Upper lobe of right lung (tissue), 1 donor: ENCODE measurements at regions not wholly inside any gene's neighbourhood (a gene's known extent, or its start where the extent isn't known, plus 50 kb on each side); places are given as distances from the start of the nearest gene placed in this dataset.

ENCODE experiments used
- ATAC-seq: fragments of 200-7000 bp; cut with Tn5 transposase; one replicate; pipeline ENCODE4 v1.9.1; 2020; ENCODE audit warnings: mild to moderate bottlenecking, moderate library complexity
- DNase-seq: peaks from one replicate; pipeline ENCODE4 v3.0.0-alpha.2; 2020
- H3K27ac ChIP-seq: fragments of 200-600 bp; one replicate; pipeline ENCODE4 v1.8.0; 2022
- H3K27me3 ChIP-seq: fragments of 200-600 bp; one replicate; pipeline ENCODE4 v1.8.0; 2022; ENCODE audit warnings: mild to moderate bottlenecking
- H3K36me3 ChIP-seq: fragments of 200-600 bp; one replicate; pipeline ENCODE4 v1.8.0; 2022
- H3K4me1 ChIP-seq: fragments of 200-600 bp; one replicate; pipeline ENCODE4 v1.8.0; 2022
- H3K4me3 ChIP-seq: fragments of 200-600 bp; one replicate; pipeline ENCODE4 v1.8.0; 2022; ENCODE audit warnings: mild to moderate bottlenecking
- H3K9me3 ChIP-seq: fragments of 200-600 bp; one replicate; pipeline ENCODE4 v1.8.0; 2022
- intact Hi-C: fragments of 100-400 bp; cut with DNase I; formaldehyde crosslinking; loops from one replicate; pipeline ENCODE4 v1.11.0; 2022
- TF ChIP-seq, protein P1 (sequence below): fragments of 200-600 bp; IDR thresholded peaks from one replicate; pipeline ENCODE4 v1.8.0; 2022; ENCODE audit warnings: antibody characterized with exemption
- donor health status: DM: no; HTN: yes; CAD: no; lungs with severe emphysema.

- intact Hi-C loops: no loop called here
- no peak overlapping the region for H3K27ac ChIP-seq
These were observed 105.9 kb downstream of the CPZ start for GRCh38 chr4:8698341-8699062.

DNA sequence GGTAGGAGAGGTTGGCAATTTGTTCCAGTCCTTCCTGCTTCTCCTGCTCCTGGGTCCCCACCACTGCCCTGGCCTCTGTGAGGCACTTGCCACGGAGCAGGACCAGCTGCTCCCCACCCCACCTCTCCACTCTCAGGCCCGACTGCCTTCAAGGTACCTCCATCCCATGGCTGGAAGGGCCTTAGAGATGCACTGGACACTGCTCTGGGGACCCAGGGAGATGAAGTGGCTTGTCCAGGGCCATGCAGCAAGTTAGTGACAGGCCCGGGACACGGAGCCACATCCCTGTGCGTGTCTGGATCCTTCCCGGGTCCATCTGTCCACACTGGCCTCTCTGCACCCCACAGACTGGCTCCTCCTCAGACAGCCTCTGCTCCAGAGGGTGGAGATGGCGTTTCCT lies 105.3 kb downstream of the CPZ start:
- Histone ChIP-seq H3K36me3 (no peaks in the 10 kb centered on the region), H3K27me3 (peaks cover 29% of the 10 kb centered on the region), H3K27ac (no peak overlapping the region), H3K4me1 (no peaks in the 10 kb centered on the region), H3K4me3 (no peak overlapping the region), H3K9me3 (no peaks in the 10 kb centered on the region)
- DNase-seq (peak; percentile 48), ATAC-seq (no peak)
- TF ChIP-seq, protein P1, sequence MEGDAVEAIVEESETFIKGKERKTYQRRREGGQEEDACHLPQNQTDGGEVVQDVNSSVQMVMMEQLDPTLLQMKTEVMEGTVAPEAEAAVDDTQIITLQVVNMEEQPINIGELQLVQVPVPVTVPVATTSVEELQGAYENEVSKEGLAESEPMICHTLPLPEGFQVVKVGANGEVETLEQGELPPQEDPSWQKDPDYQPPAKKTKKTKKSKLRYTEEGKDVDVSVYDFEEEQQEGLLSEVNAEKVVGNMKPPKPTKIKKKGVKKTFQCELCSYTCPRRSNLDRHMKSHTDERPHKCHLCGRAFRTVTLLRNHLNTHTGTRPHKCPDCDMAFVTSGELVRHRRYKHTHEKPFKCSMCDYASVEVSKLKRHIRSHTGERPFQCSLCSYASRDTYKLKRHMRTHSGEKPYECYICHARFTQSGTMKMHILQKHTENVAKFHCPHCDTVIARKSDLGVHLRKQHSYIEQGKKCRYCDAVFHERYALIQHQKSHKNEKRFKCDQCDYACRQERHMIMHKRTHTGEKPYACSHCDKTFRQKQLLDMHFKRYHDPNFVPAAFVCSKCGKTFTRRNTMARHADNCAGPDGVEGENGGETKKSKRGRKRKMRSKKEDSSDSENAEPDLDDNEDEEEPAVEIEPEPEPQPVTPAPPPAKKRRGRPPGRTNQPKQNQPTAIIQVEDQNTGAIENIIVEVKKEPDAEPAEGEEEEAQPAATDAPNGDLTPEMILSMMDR: no peak
- intact Hi-C loops: no loop called here

More at GRCh38 chr4:8698341-8699062, 105.9 kb downstream of the CPZ start:
- TF ChIP-seq, protein P1: no peak
- H3K27me3 ChIP-seq: peaks cover 34% of the 10 kb centered on the region
- H3K4me3 ChIP-seq: no peak overlapping the region
- no peaks in the 10 kb centered on the region for H3K36me3 ChIP-seq
- no peaks in the 10 kb centered on the region for H3K4me1 ChIP-seq
- H3K9me3 ChIP-seq: no peaks in the 10 kb centered on the region
- DNase-seq (peak; percentile 54), ATAC-seq (no peak)

DNA sequence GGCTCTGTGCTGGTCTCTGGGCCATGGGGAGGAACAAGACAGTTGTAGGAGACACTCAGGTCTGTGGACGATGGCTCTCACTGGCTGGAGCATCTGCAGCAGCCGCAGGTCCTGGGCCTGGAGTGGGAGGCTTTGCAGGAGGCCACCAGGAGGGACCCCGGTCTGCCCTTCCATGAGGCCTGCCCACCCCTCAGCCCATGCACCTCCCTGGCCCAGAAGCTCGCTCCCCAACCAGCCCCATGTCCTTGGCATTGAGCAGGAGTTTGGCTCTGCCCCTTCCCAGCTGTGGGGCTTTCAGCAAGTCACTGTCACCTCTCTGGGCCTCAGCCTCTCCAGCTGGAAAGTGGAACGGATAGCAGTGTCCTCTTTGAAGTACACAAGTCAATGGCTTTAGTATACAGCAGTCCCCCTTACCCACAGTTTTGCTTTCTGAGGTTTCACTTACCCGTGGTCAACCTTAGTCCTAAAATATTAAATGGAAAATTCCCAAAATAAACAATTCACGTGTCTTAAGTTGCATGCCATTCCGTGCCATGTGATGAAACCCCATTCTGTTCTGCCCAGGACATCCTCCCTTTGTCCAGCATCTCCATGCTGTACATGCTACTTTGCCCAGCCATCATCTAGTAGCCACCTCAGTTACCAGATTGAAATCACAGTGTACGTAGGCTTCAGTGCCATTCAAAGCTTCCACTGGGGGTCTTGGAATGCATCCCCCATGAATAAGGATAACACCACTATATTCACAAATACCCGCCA lies 104.0 kb downstream of the CPZ start:
- no peak overlapping the region for H3K27ac ChIP-seq
- H3K36me3 ChIP-seq: no peaks in the 10 kb centered on the region
- H3K27me3 ChIP-seq: peaks cover 25% of the 10 kb centered on the region
- ATAC-seq (no peak), DNase-seq (peak; percentile 50)
- intact Hi-C loops: no loop called here
- TF ChIP-seq, protein P1: no peak
- no peak overlapping the region for H3K4me3 ChIP-seq
- H3K4me1 ChIP-seq: no peaks in the 10 kb centered on the region
- H3K9me3 ChIP-seq: no peaks in the 10 kb centered on the region

GRCh38 chr4:8695237-8696219 lies 103.0 kb downstream of the CPZ start:
- TF ChIP-seq, protein P1: no peak
- Histone ChIP-seq H3K4me1 (no peaks in the 10 kb centered on the region), H3K4me3 (no peak overlapping the region), H3K9me3 (no peaks in the 10 kb centered on the region), H3K27me3 (peaks cover 19% of the 10 kb centered on the region), H3K36me3 (no peaks in the 10 kb centered on the region), H3K27ac (no peak overlapping the region)
- peak; percentile 31 for DNase-seq
- no peak for ATAC-seq
- intact Hi-C loops: no loop called here

DNA sequence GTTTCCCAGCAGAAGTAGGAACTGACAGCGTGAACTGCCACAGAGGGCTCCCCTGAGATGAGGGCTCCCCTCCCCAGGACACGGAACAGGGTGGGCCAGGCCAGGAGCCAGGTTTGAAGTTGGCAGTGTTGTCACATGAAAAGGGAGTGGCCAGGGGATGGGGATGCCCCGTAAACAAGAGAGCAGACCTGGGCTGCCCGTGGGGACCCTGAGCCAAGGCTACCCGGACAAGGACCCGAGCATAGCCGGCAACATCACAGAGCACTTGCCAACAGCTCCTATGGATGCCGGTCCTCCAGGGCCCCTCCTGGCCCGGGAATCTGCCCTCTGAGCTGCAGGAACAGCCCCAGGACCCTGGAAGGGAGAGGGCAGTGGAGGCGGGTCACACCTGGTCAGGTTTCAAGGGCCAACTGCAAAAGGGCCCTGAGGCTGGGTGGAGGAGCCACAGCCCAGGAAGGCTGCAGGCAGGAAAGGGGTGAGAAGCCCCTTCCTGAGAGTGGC lies 102.1 kb downstream of the CPZ start:
- TF ChIP-seq, protein P1: no peak
- H3K27ac ChIP-seq: no peak overlapping the region
- H3K9me3 ChIP-seq: no peaks in the 10 kb centered on the region
- intact Hi-C loops: no loop called here
- no peaks in the 10 kb centered on the region for H3K4me1 ChIP-seq
- H3K4me3 ChIP-seq: no peak overlapping the region
- H3K27me3 ChIP-seq: peaks cover 25% of the 10 kb centered on the region
- DNase-seq (peak; percentile 64), ATAC-seq (no peak)
- H3K36me3 ChIP-seq: no peaks in the 10 kb centered on the region
